Ovary (tissue), 7 donors: ENCODE measurements at regions not wholly inside any gene's neighbourhood (a gene's known extent, or its start where the extent isn't known, plus 50 kb on each side); places are given as distances from the start of the nearest gene placed in this dataset.

Experiments used
- DNase-seq, 5 donors: peaks; one replicate each; pipeline ENCODE4 v3.0.0-alpha.2; 2019 to 2020
- H3K27ac ChIP-seq, 2 donors: fragments of 200-600 bp; one replicate each; pipeline versions ENCODE4 v1.5.1 to v1.8.0; 2019 to 2022
- H3K27me3 ChIP-seq: fragments of 200-600 bp; one replicate; pipeline ENCODE4 v1.8.0; 2022
- H3K36me3 ChIP-seq: fragments of 200-600 bp; sonication (generic); one replicate; pipeline ENCODE4 v1.5.1; 2019
- H3K4me1 ChIP-seq: one replicate; pipeline ENCODE4 v1.8.1; 2013; ENCODE audit warnings: mild to moderate bottlenecking, moderate library complexity; ENCODE audit not compliant: insufficient read depth
- H3K4me3 ChIP-seq: fragments of 200-600 bp; sonication (generic); one replicate; pipeline ENCODE4 v1.5.1; 2017
- H3K9me3 ChIP-seq, 2 donors: fragments of 200-600 bp in 1 of 2; sonication (generic) in 1 of 2; one replicate each; pipeline versions ENCODE4 v1.5.1 to v1.8.1; 2013 to 2019; ENCODE audit warnings: mild to moderate bottlenecking in 1 of 2, moderate library complexity in 1 of 2
- CTCF ChIP-seq, 3 donors: fragments of 450-650 bp in 2 of 3; fragments of 200-600 bp in 1 of 3; IDR thresholded peaks; one replicate each; pipeline versions ENCODE4 v1.5.1 to v1.8.0; 2016 to 2022; ENCODE audit warnings: antibody characterized with exemption in 3 of 3, mild to moderate bottlenecking in 1 of 3
- EP300 ChIP-seq: sonication (generic); formaldehyde crosslinking; IDR thresholded peaks from one replicate; pipeline ENCODE4 v1.6.1; 2017; ENCODE audit warnings: antibody characterized with exemption
- POLR2A ChIP-seq: fragments of 450-650 bp; IDR thresholded peaks from one replicate; pipeline ENCODE4 v1.6.1; 2017; ENCODE audit warnings: antibody characterized with exemption, mild to moderate bottlenecking, moderate library complexity
- WGBS, 3 donors: extraction: QIAGEN DNeasy Blood & Tissue Kit in 1 of 3; methylation state at CpG; one replicate each; pipeline versions ENCODE4 v1.1.5 to v1.1.7; 2013 to 2017; 5-methylcytosine and 5-hydroxymethylcytosine counted together
- intact Hi-C, 4 donors: fragments of 100-400 bp; cut with DNase I; formaldehyde crosslinking; loops; one replicate each; pipeline versions ENCODE4 v1.11.0 to v1.15.1; 2022 to 2023
- donor health status: DM: no; HTN: no; CAD: no; lungs with moderate emphysema.
- donor health status: DM: no; HTN: no; CAD: no.
- donor health status: Bipolar disorder and iron deficiency.
- donor health status: DM: no; HTN: no; CAD: no.
- donor health status: DM: yes; HTN: yes; CAD: no.

GRCh38 chrX:100512471-100512870, 72.3 kb upstream of the TNMD start:
- intact Hi-C loops = loop anchor here in 2 of 4 donors (5.0 kb wide), 2 partner anchors 95 to 100 kb away; no protein-coding TSS in a partner anchor
- Histone ChIP-seq H3K9me3 (no peaks in the 10 kb centered on the region), H3K4me1 (no peaks in the 10 kb centered on the region), H3K36me3 (no peaks in the 10 kb centered on the region), H3K27me3 (no peaks in the 10 kb centered on the region), H3K27ac (no peak overlapping the region), H3K4me3 (no peak overlapping the region)
- no peak for DNase-seq
- no peak for TF ChIP-seq EP300
- no peak for TF ChIP-seq POLR2A
- TF ChIP-seq CTCF (IDR thresholded peaks at IDR 0.05) = peak; percentile 14 to 51 (median 48)
- 19 to 40% (median 22%) methylated on average over 1 of the region's 1 CpG for WGBS, 3 donors

GRCh38 chrX:100494646-100495370, 84.7 kb upstream of the PCDH19 start:
- intact Hi-C loops = no loop called here
- H3K27me3 ChIP-seq = no peaks in the 10 kb centered on the region
- H3K9me3 ChIP-seq = no peaks in the 10 kb centered on the region
- WGBS, 3 donors = 61 to 69% (median 64%) methylated on average over 6 of the region's 6 CpGs
- DNase-seq = no peak
- no peaks in the 10 kb centered on the region for H3K36me3 ChIP-seq
- no peak overlapping the region for H3K27ac ChIP-seq
- no peaks in the 10 kb centered on the region for H3K4me1 ChIP-seq
- TF ChIP-seq CTCF (IDR thresholded peaks at IDR 0.05) (no peak), POLR2A (no peak), EP300 (no peak)
- H3K4me3 ChIP-seq = no peak overlapping the region

- no peaks in the 10 kb centered on the region for H3K27me3 ChIP-seq
- 68 to 79% (median 79%) methylated on average over 1 of the region's 1 CpG for WGBS, 3 donors
- TF ChIP-seq CTCF (IDR thresholded peaks at IDR 0.05) (no peak), EP300 (no peak), POLR2A (no peak)
Observed at GRCh38 chrX:100491174-100491573, 81.1 kb upstream of the PCDH19 start.

GRCh38 chrX:100487795-100488194, 77.7 kb upstream of the PCDH19 start:
- 56 to 68% (median 62%) methylated on average over 3 of the region's 3 CpGs for WGBS, 3 donors
- Histone ChIP-seq H3K27ac (no peak overlapping the region), H3K4me3 (no peak overlapping the region), H3K4me1 (no peaks in the 10 kb centered on the region), H3K9me3 (no peaks in the 10 kb centered on the region), H3K36me3 (no peaks in the 10 kb centered on the region), H3K27me3 (no peaks in the 10 kb centered on the region)
- no peak for DNase-seq
- intact Hi-C loops = no loop called here
- TF ChIP-seq CTCF (IDR thresholded peaks at IDR 0.05) (no peak), POLR2A (no peak), EP300 (no peak)

More at GRCh38 chrX:100491174-100491573, 81.1 kb upstream of the PCDH19 start:
- Histone ChIP-seq H3K36me3 (no peaks in the 10 kb centered on the region), H3K9me3 (no peaks in the 10 kb centered on the region), H3K27ac (no peak overlapping the region), H3K4me1 (no peaks in the 10 kb centered on the region), H3K4me3 (no peak overlapping the region)
- no peak for DNase-seq
- intact Hi-C loops = no loop called here
